CD14-positive monocyte (primary cell): ENCODE measurements at regions not wholly inside any gene's neighbourhood (a gene's known extent, or its start where the extent isn't known, plus 50 kb on each side); places are given as distances from the start of the nearest gene placed in this dataset.

Experiments used
- DNase-seq, 3 donors: peaks; one replicate each; pipeline ENCODE4 v3.0.0-alpha.2; 2011 to 2022
- H2AFZ ChIP-seq: 2 replicates; pipeline ENCODE4 v1.6.0; 2012; ENCODE audit warnings: mild to moderate bottlenecking, low read depth, low read length, inconsistent platforms; ENCODE audit not compliant: insufficient read depth, poor library complexity, severe bottlenecking
- H3K27ac ChIP-seq, 2 donors: 1 replicate in 1 of 2; 2 replicates in 1 of 2; pipeline ENCODE4 v1.5.1; 2012 to 2013; ENCODE audit warnings: low read length in 2 of 2, control low read depth in 1 of 2, inconsistent platforms in 1 of 2, low read depth in 1 of 2, mild to moderate bottlenecking in 1 of 2
- H3K27me3 ChIP-seq, 2 donors: one replicate each; pipeline versions ENCODE4 v1.6.0 to v1.6.1; 2011 to 2013; ENCODE audit warnings: low read length in 2 of 2; ENCODE audit not compliant: control insufficient read depth in 2 of 2, insufficient read depth in 2 of 2
- H3K36me3 ChIP-seq, 2 donors: replicated peaks in 1 of 2; 1 replicate in 1 of 2; 2 replicates in 1 of 2; pipeline versions ENCODE4 v1.5.1 to v1.6.1; 2012 to 2013; ENCODE audit warnings: low read length in 2 of 2, control low read depth in 1 of 2, inconsistent platforms in 1 of 2, mild to moderate bottlenecking in 1 of 2; ENCODE audit not compliant: insufficient read depth in 2 of 2, control insufficient read depth in 1 of 2
- H3K4me1 ChIP-seq, 2 donors: 1 replicate in 1 of 2; 2 replicates in 1 of 2; pipeline versions ENCODE4 v1.5.1 to v1.6.1; 2012 to 2013; ENCODE audit warnings: low read length in 2 of 2, control low read depth in 1 of 2, inconsistent platforms in 1 of 2, mild to moderate bottlenecking in 1 of 2, moderate library complexity in 1 of 2; ENCODE audit not compliant: insufficient read depth in 2 of 2, control insufficient read depth in 1 of 2
- H3K4me2 ChIP-seq: replicated peaks from 2 replicates; pipeline ENCODE3; 2012; ENCODE audit warnings: low read length, moderate library complexity, mild to moderate bottlenecking; ENCODE audit not compliant: poor library complexity, severe bottlenecking; ENCODE audit errors: extremely low read depth
- H3K4me3 ChIP-seq, 3 experiments: fragments of 200-600 bp in 1 of 3; sonication (generic) in 1 of 3; replicated peaks in 1 of 3; 1 replicate in 2 of 3; 2 replicates in 1 of 3; pipeline ENCODE4 v1.5.1; 2011 to 2013; ENCODE audit warnings: low read length in 3 of 3, mild to moderate bottlenecking in 3 of 3, control low read depth in 2 of 3, low read depth in 2 of 3, inconsistent platforms in 1 of 3, moderate library complexity in 1 of 3
- H3K79me2 ChIP-seq: 2 replicates; pipeline ENCODE4 v1.6.0; 2012; ENCODE audit warnings: mild to moderate bottlenecking, control low read depth, inconsistent platforms, low read length, moderate library complexity; ENCODE audit not compliant: insufficient read depth
- H3K9ac ChIP-seq: 2 replicates; pipeline ENCODE4 v1.6.0; 2017; ENCODE audit warnings: low read length, mild to moderate bottlenecking; ENCODE audit not compliant: insufficient read depth, poor library complexity, severe bottlenecking
- H3K9me3 ChIP-seq, 2 donors: replicated peaks in 1 of 2; 1 replicate in 1 of 2; 2 replicates in 1 of 2; pipeline versions ENCODE4 v1.5.1 to v1.6.1; 2012 to 2013; ENCODE audit warnings: low read length in 2 of 2, control low read depth in 1 of 2; ENCODE audit not compliant: control insufficient read depth in 1 of 2, insufficient read depth in 1 of 2
- H4K20me1 ChIP-seq: 2 replicates; pipeline ENCODE4 v1.6.0; 2012; ENCODE audit warnings: mild to moderate bottlenecking, low read length, control low read depth, moderate library complexity; ENCODE audit not compliant: insufficient read depth
- H3K27ac Mint-ChIP-seq, 7 donors: one replicate each; pipeline ENCODE4 v1.8.0; 2020; ENCODE audit warnings: mild to moderate bottlenecking in 7 of 7, mixed read lengths in 7 of 7, moderate library complexity in 6 of 7, inconsistent platforms in 2 of 7
- H3K27me3 Mint-ChIP-seq, 3 donors: one replicate each; pipeline ENCODE4 v1.8.0; 2021 to 2022; ENCODE audit warnings: low read depth in 3 of 3, mild to moderate bottlenecking in 3 of 3, mixed read lengths in 3 of 3, moderate library complexity in 3 of 3, inconsistent platforms in 1 of 3
- H3K36me3 Mint-ChIP-seq, 2 donors: one replicate each; pipeline ENCODE4 v1.8.0; 2020; ENCODE audit warnings: mixed read lengths in 2 of 2, inconsistent platforms in 1 of 2, mild to moderate bottlenecking in 1 of 2
- H3K4me1 Mint-ChIP-seq: one replicate; pipeline ENCODE4 v1.8.0; 2020; ENCODE audit warnings: mild to moderate bottlenecking, mixed read lengths
- H3K4me3 Mint-ChIP-seq, 2 donors: one replicate each; pipeline ENCODE4 v1.8.0; 2020; ENCODE audit warnings: mild to moderate bottlenecking in 2 of 2, mixed read lengths in 2 of 2, moderate library complexity in 1 of 2
- H3K9me3 Mint-ChIP-seq, 7 donors: one replicate each; pipeline ENCODE4 v1.8.0; 2020 to 2022; ENCODE audit warnings: mixed read lengths in 7 of 7, mild to moderate bottlenecking in 6 of 7, moderate library complexity in 6 of 7, inconsistent platforms in 2 of 7
- CTCF ChIP-seq: fragments of 200-600 bp; IDR thresholded peaks from one replicate; pipeline ENCODE4 v1.8.0; 2022; ENCODE audit warnings: antibody characterized with exemption, mild to moderate bottlenecking
- WGBS: methylation state at CpG from one replicate; pipeline ENCODE4 v1.1.5; 2013; ENCODE audit warnings: missing lambda C conversion rate; ENCODE audit not compliant: insufficient coverage; 5-methylcytosine and 5-hydroxymethylcytosine counted together
- intact Hi-C, 2 donors: fragments of 100-400 bp; cut with micrococcal nuclease; formaldehyde crosslinking; loops; one replicate each; pipeline versions ENCODE4 v1.15.0 to v1.15.1; 2023

GRCh38 chr10:21246178-21246577 lies 279.3 kb downstream of the SKIDA1 start:
- H4K20me1 ChIP-seq: no peaks in the 10 kb centered on the region
- no peaks in the 10 kb centered on the region for H3K4me1 Mint-ChIP-seq
- H3K4me3 ChIP-seq: no peak overlapping the region
- no peak overlapping the region for H3K4me3 Mint-ChIP-seq
- H3K9me3 ChIP-seq: no peaks in the 10 kb centered on the region
- intact Hi-C loops: no loop called here
- H3K27ac ChIP-seq: no peak overlapping the region
- TF ChIP-seq CTCF: no peak
- H3K27me3 ChIP-seq: no peaks in the 10 kb centered on the region
- 100% methylated on average over 1 of the region's 5 CpGs for WGBS
- no peak overlapping the region for H3K9ac ChIP-seq
- no peak overlapping the region for H3K4me2 ChIP-seq
- H2AFZ ChIP-seq: no peak overlapping the region
- no peaks in the 10 kb centered on the region for H3K4me1 ChIP-seq
- H3K9me3 Mint-ChIP-seq: peaks cover 0 to 12% (median 5%) of the 10 kb centered on the region in 7 donors
- no peaks in the 10 kb centered on the region for H3K79me2 ChIP-seq
- no peaks in the 10 kb centered on the region for H3K36me3 ChIP-seq
- peaks cover 3 to 7% (median 4%) of the 10 kb centered on the region in 3 donors for H3K27me3 Mint-ChIP-seq
- DNase-seq: no peak
- H3K36me3 Mint-ChIP-seq: no peaks in the 10 kb centered on the region
- H3K27ac Mint-ChIP-seq: no peak overlapping the region

GRCh38 chr10:21243748-21244257 lies 281.7 kb downstream of the SKIDA1 start:
- no peaks in the 10 kb centered on the region for H3K36me3 Mint-ChIP-seq
- Histone ChIP-seq H3K9ac (no peak overlapping the region), H3K4me1 (no peaks in the 10 kb centered on the region), H3K27me3 (no peaks in the 10 kb centered on the region), H3K4me2 (no peak overlapping the region), H3K27ac (no peak overlapping the region), H3K79me2 (no peaks in the 10 kb centered on the region), H4K20me1 (no peaks in the 10 kb centered on the region), H3K4me3 (no peak overlapping the region), H2AFZ (no peak overlapping the region), H3K9me3 (no peaks in the 10 kb centered on the region), H3K36me3 (no peaks in the 10 kb centered on the region)
- no peak for DNase-seq
- peaks cover 3 to 8% (median 5%) of the 10 kb centered on the region in 3 donors for H3K27me3 Mint-ChIP-seq
- intact Hi-C loops: no loop called here
- H3K4me1 Mint-ChIP-seq: no peaks in the 10 kb centered on the region
- TF ChIP-seq CTCF: no peak
- H3K27ac Mint-ChIP-seq: no peak overlapping the region
- H3K4me3 Mint-ChIP-seq: no peak overlapping the region
- 100% methylated on average over 3 of the region's 8 CpGs for WGBS
- peaks cover 0 to 12% (median 5%) of the 10 kb centered on the region in 7 donors for H3K9me3 Mint-ChIP-seq
